ENCODE measurements at regions not wholly inside any gene's neighbourhood (a gene's known extent, or its start where the extent isn't known, plus 50 kb on each side); places are given as distances from the start of the nearest gene placed in this dataset.

DNA sequence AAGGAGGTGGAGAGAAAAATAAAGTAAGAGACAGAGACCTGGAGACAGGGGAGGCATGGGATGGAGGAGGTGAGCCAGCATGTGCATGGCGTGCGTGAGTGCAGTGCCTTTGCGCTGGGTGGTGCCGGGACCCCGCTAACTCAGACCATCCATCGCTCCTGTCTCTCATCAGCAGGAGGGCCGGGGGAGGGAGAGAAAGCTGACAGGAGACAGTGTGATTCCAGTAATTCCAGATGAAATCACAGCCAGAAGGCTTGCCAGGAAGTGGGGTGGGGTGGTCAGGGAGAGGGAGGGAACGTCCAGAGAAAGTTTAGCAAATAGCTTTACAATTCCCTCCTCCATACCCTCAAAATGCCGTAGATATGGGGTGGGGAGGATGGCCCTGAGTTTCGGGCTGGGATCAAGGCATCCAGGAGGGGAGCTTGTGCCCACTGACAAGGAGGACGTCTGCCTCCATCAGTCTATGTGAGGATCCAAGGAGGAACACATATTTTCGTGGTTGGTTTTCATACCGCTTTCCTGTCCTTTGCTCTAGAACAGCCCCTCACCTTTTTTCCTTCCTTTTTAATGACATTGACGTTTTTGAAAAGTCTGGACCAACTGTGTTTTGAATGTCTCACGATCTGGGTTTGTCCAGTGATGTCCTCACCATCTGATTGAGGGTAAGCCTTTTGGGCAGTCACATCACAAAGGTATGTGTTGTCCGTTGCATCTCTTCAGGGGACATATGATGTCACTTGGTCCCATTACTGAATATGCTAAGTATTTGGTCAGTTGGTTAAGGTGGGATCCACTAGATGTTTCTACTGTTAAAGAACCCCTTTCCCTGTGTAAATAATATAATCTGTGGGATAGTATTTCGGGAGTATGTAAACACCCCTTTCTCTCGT, 567.3 kb downstream of the MIAT start:
- TF ChIP-seq, protein P1, sequence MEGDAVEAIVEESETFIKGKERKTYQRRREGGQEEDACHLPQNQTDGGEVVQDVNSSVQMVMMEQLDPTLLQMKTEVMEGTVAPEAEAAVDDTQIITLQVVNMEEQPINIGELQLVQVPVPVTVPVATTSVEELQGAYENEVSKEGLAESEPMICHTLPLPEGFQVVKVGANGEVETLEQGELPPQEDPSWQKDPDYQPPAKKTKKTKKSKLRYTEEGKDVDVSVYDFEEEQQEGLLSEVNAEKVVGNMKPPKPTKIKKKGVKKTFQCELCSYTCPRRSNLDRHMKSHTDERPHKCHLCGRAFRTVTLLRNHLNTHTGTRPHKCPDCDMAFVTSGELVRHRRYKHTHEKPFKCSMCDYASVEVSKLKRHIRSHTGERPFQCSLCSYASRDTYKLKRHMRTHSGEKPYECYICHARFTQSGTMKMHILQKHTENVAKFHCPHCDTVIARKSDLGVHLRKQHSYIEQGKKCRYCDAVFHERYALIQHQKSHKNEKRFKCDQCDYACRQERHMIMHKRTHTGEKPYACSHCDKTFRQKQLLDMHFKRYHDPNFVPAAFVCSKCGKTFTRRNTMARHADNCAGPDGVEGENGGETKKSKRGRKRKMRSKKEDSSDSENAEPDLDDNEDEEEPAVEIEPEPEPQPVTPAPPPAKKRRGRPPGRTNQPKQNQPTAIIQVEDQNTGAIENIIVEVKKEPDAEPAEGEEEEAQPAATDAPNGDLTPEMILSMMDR (optimal IDR thresholded peaks at IDR 0.05 in 1 of 3, IDR thresholded peaks at IDR 0.05 in 1 of 3, conservative IDR thresholded peaks at IDR 0.05 in 1 of 3; ENCODE audit: extremely low read depth in 1 of 3, insufficient read depth in 2 of 3, low read length in 3 of 3) = no peak
- TF ChIP-seq EZH2 (IDR thresholded peaks at IDR 0.05; ENCODE audit: low read length) = no peak

Measured in keratinocyte (primary cell).